ENCODE measurements at regions not wholly inside any gene's neighbourhood (a gene's known extent, or its start where the extent isn't known, plus 50 kb on each side); places are given as distances from the start of the nearest gene placed in this dataset.

- Histone ChIP-seq H3K27me3 (ENCODE audit: insufficient read depth, low read length, poor library complexity, severe bottlenecking) (no peaks in the 10 kb centered on the region), H3K4me1 (ENCODE audit: insufficient read depth, low read length, poor library complexity, severe bottlenecking) (no peaks in the 10 kb centered on the region), H3K4me2 (ENCODE audit: low read depth, low read length, poor library complexity, severe bottlenecking) (no peak overlapping the region), H3K79me2 (ENCODE audit: insufficient read depth, low read length) (no peaks in the 10 kb centered on the region), H3K4me3 (ENCODE audit: low read length, poor library complexity, severe bottlenecking) (no peak overlapping the region), H3K9ac (ENCODE audit: low read depth, low read length, poor library complexity, severe bottlenecking) (no peak overlapping the region), H2AFZ (ENCODE audit: low read length) (no peak overlapping the region), H3K9me2 (replicated peaks; ENCODE audit: low read depth, low read length) (no peaks in the 10 kb centered on the region), H3F3A (ENCODE audit: low read depth) (no peaks in the 10 kb centered on the region), H3K36me3 (ENCODE audit: insufficient read depth, low read length) (no peaks in the 10 kb centered on the region), H3K9me3 (ENCODE audit: insufficient read depth, low read depth, low read length) (no peaks in the 10 kb centered on the region; the same call in 1 of the 2 replicates), H4K20me1 (ENCODE audit: insufficient read depth, low read length, poor library complexity, severe bottlenecking) (no peaks in the 10 kb centered on the region)
- TF ChIP-seq, protein P1, sequence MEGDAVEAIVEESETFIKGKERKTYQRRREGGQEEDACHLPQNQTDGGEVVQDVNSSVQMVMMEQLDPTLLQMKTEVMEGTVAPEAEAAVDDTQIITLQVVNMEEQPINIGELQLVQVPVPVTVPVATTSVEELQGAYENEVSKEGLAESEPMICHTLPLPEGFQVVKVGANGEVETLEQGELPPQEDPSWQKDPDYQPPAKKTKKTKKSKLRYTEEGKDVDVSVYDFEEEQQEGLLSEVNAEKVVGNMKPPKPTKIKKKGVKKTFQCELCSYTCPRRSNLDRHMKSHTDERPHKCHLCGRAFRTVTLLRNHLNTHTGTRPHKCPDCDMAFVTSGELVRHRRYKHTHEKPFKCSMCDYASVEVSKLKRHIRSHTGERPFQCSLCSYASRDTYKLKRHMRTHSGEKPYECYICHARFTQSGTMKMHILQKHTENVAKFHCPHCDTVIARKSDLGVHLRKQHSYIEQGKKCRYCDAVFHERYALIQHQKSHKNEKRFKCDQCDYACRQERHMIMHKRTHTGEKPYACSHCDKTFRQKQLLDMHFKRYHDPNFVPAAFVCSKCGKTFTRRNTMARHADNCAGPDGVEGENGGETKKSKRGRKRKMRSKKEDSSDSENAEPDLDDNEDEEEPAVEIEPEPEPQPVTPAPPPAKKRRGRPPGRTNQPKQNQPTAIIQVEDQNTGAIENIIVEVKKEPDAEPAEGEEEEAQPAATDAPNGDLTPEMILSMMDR (conservative IDR thresholded peaks at IDR 0.05; ENCODE audit: low read length) = no peak
- no peak for TF ChIP-seq EZH2phosphoT487 (IDR thresholded peaks at IDR 0.05; ENCODE audit: borderline replicate concordance)
Observed at GRCh38 chr14:96653597-96653996, 143.6 kb upstream of the VRK1 start.

GRCh38 chr14:96658611-96659010, 138.6 kb upstream of the VRK1 start:
- Histone ChIP-seq H3F3A (ENCODE audit: low read depth) (no peaks in the 10 kb centered on the region), H4K20me1 (ENCODE audit: insufficient read depth, low read length, poor library complexity, severe bottlenecking) (no peaks in the 10 kb centered on the region), H2AFZ (ENCODE audit: low read length) (no peak overlapping the region), H3K4me2 (ENCODE audit: low read depth, low read length, poor library complexity, severe bottlenecking) (no peak overlapping the region), H3K27me3 (ENCODE audit: insufficient read depth, low read length, poor library complexity, severe bottlenecking) (no peaks in the 10 kb centered on the region), H3K9me3 (ENCODE audit: insufficient read depth, low read depth, low read length) (no peaks in the 10 kb centered on the region; the same call in 1 of the 2 replicates), H3K36me3 (ENCODE audit: insufficient read depth, low read length) (no peaks in the 10 kb centered on the region), H3K4me3 (ENCODE audit: low read length, poor library complexity, severe bottlenecking) (no peak overlapping the region), H3K9me2 (replicated peaks; ENCODE audit: low read depth, low read length) (no peaks in the 10 kb centered on the region), H3K4me1 (ENCODE audit: insufficient read depth, low read length, poor library complexity, severe bottlenecking) (no peaks in the 10 kb centered on the region), H3K9ac (ENCODE audit: low read depth, low read length, poor library complexity, severe bottlenecking) (no peak overlapping the region), H3K79me2 (ENCODE audit: insufficient read depth, low read length) (no peaks in the 10 kb centered on the region)
- no peak for TF ChIP-seq EZH2phosphoT487 (IDR thresholded peaks at IDR 0.05; ENCODE audit: borderline replicate concordance)
- TF ChIP-seq, protein P1 (conservative IDR thresholded peaks at IDR 0.05; ENCODE audit: low read length) = no peak

DNA sequence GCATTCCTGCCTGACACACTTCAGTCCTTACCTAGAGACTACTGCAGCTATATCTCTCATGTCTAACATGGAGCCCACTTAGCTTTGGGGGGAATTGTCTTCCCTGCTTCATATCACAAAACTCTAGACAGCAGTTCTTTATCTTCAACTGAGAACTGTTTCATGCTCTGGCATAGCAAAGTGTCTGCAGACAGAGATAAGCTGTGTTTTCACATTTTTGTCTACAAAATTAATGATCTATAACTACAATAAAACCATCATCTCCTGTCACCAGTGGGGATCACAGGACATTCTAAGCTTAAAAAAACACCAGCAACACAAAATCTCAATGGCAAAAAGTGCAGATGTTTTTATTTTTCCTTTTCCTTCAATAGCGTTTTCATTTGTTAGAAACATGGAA, 137.1 kb upstream of the VRK1 start:
- no peak overlapping the region for H3K4me2 ChIP-seq (ENCODE audit: low read depth, low read length, poor library complexity, severe bottlenecking)
- H3K36me3 ChIP-seq (ENCODE audit: insufficient read depth, low read length) = no peaks in the 10 kb centered on the region
- H3K9me3 ChIP-seq (ENCODE audit: insufficient read depth, low read depth, low read length) = no peaks in the 10 kb centered on the region; the same call in 1 of the 2 replicates
- H3K4me3 ChIP-seq (ENCODE audit: low read length, poor library complexity, severe bottlenecking) = no peak overlapping the region
- H3K27me3 ChIP-seq (ENCODE audit: insufficient read depth, low read length, poor library complexity, severe bottlenecking) = no peaks in the 10 kb centered on the region
- no peaks in the 10 kb centered on the region for H3K79me2 ChIP-seq (ENCODE audit: insufficient read depth, low read length)
- H3K9ac ChIP-seq (ENCODE audit: low read depth, low read length, poor library complexity, severe bottlenecking) = no peak overlapping the region
- TF ChIP-seq EZH2phosphoT487 (IDR thresholded peaks at IDR 0.05; ENCODE audit: borderline replicate concordance) = no peak
- H3K4me1 ChIP-seq (ENCODE audit: insufficient read depth, low read length, poor library complexity, severe bottlenecking) = no peaks in the 10 kb centered on the region
- no peaks in the 10 kb centered on the region for H4K20me1 ChIP-seq (ENCODE audit: insufficient read depth, low read length, poor library complexity, severe bottlenecking)
- no peak overlapping the region for H2AFZ ChIP-seq (ENCODE audit: low read length)
- H3F3A ChIP-seq (ENCODE audit: low read depth) = no peaks in the 10 kb centered on the region
- H3K9me2 ChIP-seq (replicated peaks; ENCODE audit: low read depth, low read length) = no peaks in the 10 kb centered on the region

GRCh38 chr14:96660667-96661066, 136.5 kb upstream of the VRK1 start:
- Histone ChIP-seq H3K9ac (ENCODE audit: low read depth, low read length, poor library complexity, severe bottlenecking) (no peak overlapping the region), H3K79me2 (ENCODE audit: insufficient read depth, low read length) (no peaks in the 10 kb centered on the region), H3F3A (ENCODE audit: low read depth) (no peaks in the 10 kb centered on the region), H3K4me2 (ENCODE audit: low read depth, low read length, poor library complexity, severe bottlenecking) (no peak overlapping the region), H4K20me1 (ENCODE audit: insufficient read depth, low read length, poor library complexity, severe bottlenecking) (no peaks in the 10 kb centered on the region), H3K4me3 (ENCODE audit: low read length, poor library complexity, severe bottlenecking) (no peak overlapping the region), H3K36me3 (ENCODE audit: insufficient read depth, low read length) (no peaks in the 10 kb centered on the region), H3K9me2 (replicated peaks; ENCODE audit: low read depth, low read length) (no peaks in the 10 kb centered on the region), H3K9me3 (ENCODE audit: insufficient read depth, low read depth, low read length) (no peaks in the 10 kb centered on the region; the same call in 1 of the 2 replicates), H3K27me3 (ENCODE audit: insufficient read depth, low read length, poor library complexity, severe bottlenecking) (no peaks in the 10 kb centered on the region), H3K4me1 (ENCODE audit: insufficient read depth, low read length, poor library complexity, severe bottlenecking) (no peaks in the 10 kb centered on the region), H2AFZ (ENCODE audit: low read length) (no peak overlapping the region)
- TF ChIP-seq, protein P1 (conservative IDR thresholded peaks at IDR 0.05; ENCODE audit: low read length) = no peak
- TF ChIP-seq EZH2phosphoT487 (IDR thresholded peaks at IDR 0.05; ENCODE audit: borderline replicate concordance) = no peak
